ENCODE measurements at regions not wholly inside any gene's neighbourhood (a gene's known extent, or its start where the extent isn't known, plus 50 kb on each side); places are given as distances from the start of the nearest gene placed in this dataset.

- Histone ChIP-seq H3K9ac (no peak overlapping the region), H3K4me3 (ENCODE audit: low read depth in 2 of 2, low read length in 1 of 2) (no peak overlapping the region), H3K9me3 (no peaks in the 10 kb centered on the region), H3K27ac (ENCODE audit: low read depth in 2 of 2, low read length in 1 of 2) (peak overlapping the region in 1 of 2 experiments; percentile 53; a peak in 2 of 4 replicates), H4K20me1 (ENCODE audit: insufficient read depth) (no peaks in the 10 kb centered on the region), H2AFZ (ENCODE audit: low read depth) (0 out of 2 replicates have a peak overlapping the region, but pooled peaks have one; percentile 63), H3K4me1 (ENCODE audit: control insufficient read depth in 1 of 2, insufficient read depth in 2 of 2, low read depth in 1 of 2, low read length in 1 of 2) (peaks cover 0 to 42% of the 10 kb centered on the region in 2 experiments; a peak in 1 of 4 replicates), H3K27me3 (ENCODE audit: insufficient read depth) (no peaks in the 10 kb centered on the region), H3K4me2 (no peak overlapping the region), H3F3A (replicated peaks; ENCODE audit: insufficient read depth) (no peaks in the 10 kb centered on the region), H3K9me2 (no peaks in the 10 kb centered on the region), H3K36me3 (replicated peaks in 1 of 2; ENCODE audit: control insufficient read depth in 1 of 2, insufficient read depth in 2 of 2, low read length in 1 of 2) (no peaks in the 10 kb centered on the region), H3K79me2 (ENCODE audit: insufficient read depth) (no peaks in the 10 kb centered on the region)
- DNase-seq = peak; percentile 63
- CTCF ChIA-PET = interaction anchor here (1.0 to 1.5 kb wide), 4 partner anchors 8 to 166 kb away, joined by 4 to 7 read pairs (median 5); no protein-coding TSS in a partner anchor
- TF ChIP-seq TAF1 (IDR thresholded peaks at IDR 0.05; ENCODE audit: borderline replicate concordance, low read depth, low read length) (no peak), GATA2 (CRISPR knock-in tag; IDR thresholded peaks at IDR 0.05) (no peak), CHD2 (IDR thresholded peaks at IDR 0.05; ENCODE audit: low read length, partially characterized antibody) (peak; percentile 6), FOSL2 (IDR thresholded peaks at IDR 0.05; ENCODE audit: borderline replicate concordance, low read depth) (no peak), MXI1 (IDR thresholded peaks at IDR 0.05; ENCODE audit: low read depth, low read length) (peak; percentile 84; the same call in 1 of the 2 replicates), YY1 (IDR thresholded peaks at IDR 0.05; ENCODE audit: low read depth) (no peak), MEF2A (IDR thresholded peaks at IDR 0.05; ENCODE audit: borderline replicate concordance, low read depth) (no peak), SIN3A (IDR thresholded peaks at IDR 0.05; ENCODE audit: borderline replicate concordance, low read depth, low read length) (no peak)
- TF ChIP-seq, protein P1, sequence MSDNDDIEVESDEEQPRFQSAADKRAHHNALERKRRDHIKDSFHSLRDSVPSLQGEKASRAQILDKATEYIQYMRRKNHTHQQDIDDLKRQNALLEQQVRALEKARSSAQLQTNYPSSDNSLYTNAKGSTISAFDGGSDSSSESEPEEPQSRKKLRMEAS (IDR thresholded peaks at IDR 0.05; ENCODE audit: low read depth) = no peak
- WGBS (ENCODE audit: low lambda C conversion rate) = 40% methylated on average over 2 of the region's 6 CpGs
- POLR2A ChIA-PET = interaction anchor here (0.7 kb wide), 1 partner anchor 172 kb away, joined by 3 read pairs; no protein-coding TSS in a partner anchor
Measured at GRCh38 chr10:71068861-71069271, 143.5 kb upstream of the UNC5B start.

- Histone ChIP-seq H3K9me3 (no peaks in the 10 kb centered on the region), H3K79me2 (ENCODE audit: insufficient read depth) (no peaks in the 10 kb centered on the region), H3K36me3 (replicated peaks in 1 of 2; ENCODE audit: control insufficient read depth in 1 of 2, insufficient read depth in 2 of 2, low read length in 1 of 2) (no peaks in the 10 kb centered on the region), H3K9me2 (no peaks in the 10 kb centered on the region), H3K4me1 (ENCODE audit: control insufficient read depth in 1 of 2, insufficient read depth in 2 of 2, low read depth in 1 of 2, low read length in 1 of 2) (peaks cover 0 to 54% of the 10 kb centered on the region in 2 experiments; a peak in 1 of 4 replicates), H3K27me3 (ENCODE audit: insufficient read depth) (0 out of 2 replicates have a peak, but pooled peaks cover 5% of the 10 kb centered on the region), H3F3A (replicated peaks; ENCODE audit: insufficient read depth) (no peaks in the 10 kb centered on the region), H4K20me1 (ENCODE audit: insufficient read depth) (no peaks in the 10 kb centered on the region), H3K4me2 (no peak overlapping the region), H3K27ac (ENCODE audit: low read depth in 2 of 2, low read length in 1 of 2) (no peak overlapping the region), H3K9ac (no peak overlapping the region), H3K4me3 (ENCODE audit: low read depth in 2 of 2, low read length in 1 of 2) (no peak overlapping the region), H2AFZ (ENCODE audit: low read depth) (no peak overlapping the region)
- CTCF ChIA-PET = interaction anchor here (1.0 to 7.8 kb wide), 8 partner anchors 9 to 154 kb away, joined by 3 to 42 read pairs (median 4); no protein-coding TSS in a partner anchor
- POLR2A ChIA-PET = no interaction called here
- WGBS (ENCODE audit: low lambda C conversion rate) = 51% methylated on average over 9 of the region's 24 CpGs
- no peak for DNase-seq
- TF ChIP-seq YY1 (IDR thresholded peaks at IDR 0.05; ENCODE audit: low read depth) (no peak), NRF1 (IDR thresholded peaks at IDR 0.05; ENCODE audit: low read depth, low read length) (no peak), EP300 (IDR thresholded peaks at IDR 0.05; ENCODE audit: borderline replicate concordance in 1 of 2, low read depth in 1 of 2, low read length in 1 of 2) (no peak), ELF1 (IDR thresholded peaks at IDR 0.05) (no peak), RAD21 (IDR thresholded peaks at IDR 0.05; ENCODE audit: low read length) (no peak), RFX5 (IDR thresholded peaks at IDR 0.05; ENCODE audit: low read length) (no peak), FOSL2 (IDR thresholded peaks at IDR 0.05; ENCODE audit: borderline replicate concordance, low read depth) (no peak), MXI1 (IDR thresholded peaks at IDR 0.05; ENCODE audit: low read depth, low read length) (no peak), GATA2 (CRISPR knock-in tag; IDR thresholded peaks at IDR 0.05) (no peak), TEAD4 (IDR thresholded peaks at IDR 0.05; ENCODE audit: borderline replicate concordance, insufficient read depth) (no peak), SMC3 (IDR thresholded peaks at IDR 0.05; ENCODE audit: low read depth, low read length) (no peak), ZBTB33 (IDR thresholded peaks at IDR 0.05; ENCODE audit: borderline replicate concordance, low read depth) (no peak)
- TF ChIP-seq, protein P2, sequence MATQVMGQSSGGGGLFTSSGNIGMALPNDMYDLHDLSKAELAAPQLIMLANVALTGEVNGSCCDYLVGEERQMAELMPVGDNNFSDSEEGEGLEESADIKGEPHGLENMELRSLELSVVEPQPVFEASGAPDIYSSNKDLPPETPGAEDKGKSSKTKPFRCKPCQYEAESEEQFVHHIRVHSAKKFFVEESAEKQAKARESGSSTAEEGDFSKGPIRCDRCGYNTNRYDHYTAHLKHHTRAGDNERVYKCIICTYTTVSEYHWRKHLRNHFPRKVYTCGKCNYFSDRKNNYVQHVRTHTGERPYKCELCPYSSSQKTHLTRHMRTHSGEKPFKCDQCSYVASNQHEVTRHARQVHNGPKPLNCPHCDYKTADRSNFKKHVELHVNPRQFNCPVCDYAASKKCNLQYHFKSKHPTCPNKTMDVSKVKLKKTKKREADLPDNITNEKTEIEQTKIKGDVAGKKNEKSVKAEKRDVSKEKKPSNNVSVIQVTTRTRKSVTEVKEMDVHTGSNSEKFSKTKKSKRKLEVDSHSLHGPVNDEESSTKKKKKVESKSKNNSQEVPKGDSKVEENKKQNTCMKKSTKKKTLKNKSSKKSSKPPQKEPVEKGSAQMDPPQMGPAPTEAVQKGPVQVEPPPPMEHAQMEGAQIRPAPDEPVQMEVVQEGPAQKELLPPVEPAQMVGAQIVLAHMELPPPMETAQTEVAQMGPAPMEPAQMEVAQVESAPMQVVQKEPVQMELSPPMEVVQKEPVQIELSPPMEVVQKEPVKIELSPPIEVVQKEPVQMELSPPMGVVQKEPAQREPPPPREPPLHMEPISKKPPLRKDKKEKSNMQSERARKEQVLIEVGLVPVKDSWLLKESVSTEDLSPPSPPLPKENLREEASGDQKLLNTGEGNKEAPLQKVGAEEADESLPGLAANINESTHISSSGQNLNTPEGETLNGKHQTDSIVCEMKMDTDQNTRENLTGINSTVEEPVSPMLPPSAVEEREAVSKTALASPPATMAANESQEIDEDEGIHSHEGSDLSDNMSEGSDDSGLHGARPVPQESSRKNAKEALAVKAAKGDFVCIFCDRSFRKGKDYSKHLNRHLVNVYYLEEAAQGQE (IDR thresholded peaks at IDR 0.05; ENCODE audit: low read depth, low read length) = no peak
- TF ChIP-seq, protein P3, sequence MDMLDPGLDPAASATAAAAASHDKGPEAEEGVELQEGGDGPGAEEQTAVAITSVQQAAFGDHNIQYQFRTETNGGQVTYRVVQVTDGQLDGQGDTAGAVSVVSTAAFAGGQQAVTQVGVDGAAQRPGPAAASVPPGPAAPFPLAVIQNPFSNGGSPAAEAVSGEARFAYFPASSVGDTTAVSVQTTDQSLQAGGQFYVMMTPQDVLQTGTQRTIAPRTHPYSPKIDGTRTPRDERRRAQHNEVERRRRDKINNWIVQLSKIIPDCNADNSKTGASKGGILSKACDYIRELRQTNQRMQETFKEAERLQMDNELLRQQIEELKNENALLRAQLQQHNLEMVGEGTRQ (IDR thresholded peaks at IDR 0.05; ENCODE audit: borderline replicate concordance, low read depth, low read length) = no peak
Measured at GRCh38 chr10:71069909-71070666, 142.3 kb upstream of the UNC5B start.
